ENCODE measurements at regions not wholly inside any gene's neighbourhood (a gene's known extent, or its start where the extent isn't known, plus 50 kb on each side); places are given as distances from the start of the nearest gene placed in this dataset.

DNA sequence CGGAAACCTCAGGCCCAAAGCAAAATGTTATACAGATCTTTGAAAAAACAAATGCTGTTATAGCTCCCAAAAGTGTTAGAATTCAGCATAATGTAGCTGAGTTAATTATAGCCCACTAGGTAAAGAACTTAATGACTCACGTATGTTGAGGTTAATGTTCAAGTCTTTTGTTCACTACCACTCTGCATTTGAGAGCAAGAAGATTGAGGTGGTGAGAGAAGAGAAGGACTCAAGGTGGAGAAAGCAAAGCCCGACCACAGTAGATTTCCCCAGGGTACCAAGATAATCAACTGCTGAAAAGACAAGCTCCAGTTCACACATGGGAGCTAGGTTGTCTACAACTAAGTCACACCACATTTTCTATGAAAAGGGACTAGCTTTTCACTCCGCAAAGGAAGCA is 480.2 kb downstream of the DTHD1 start:
- TF ChIP-seq, protein P1, sequence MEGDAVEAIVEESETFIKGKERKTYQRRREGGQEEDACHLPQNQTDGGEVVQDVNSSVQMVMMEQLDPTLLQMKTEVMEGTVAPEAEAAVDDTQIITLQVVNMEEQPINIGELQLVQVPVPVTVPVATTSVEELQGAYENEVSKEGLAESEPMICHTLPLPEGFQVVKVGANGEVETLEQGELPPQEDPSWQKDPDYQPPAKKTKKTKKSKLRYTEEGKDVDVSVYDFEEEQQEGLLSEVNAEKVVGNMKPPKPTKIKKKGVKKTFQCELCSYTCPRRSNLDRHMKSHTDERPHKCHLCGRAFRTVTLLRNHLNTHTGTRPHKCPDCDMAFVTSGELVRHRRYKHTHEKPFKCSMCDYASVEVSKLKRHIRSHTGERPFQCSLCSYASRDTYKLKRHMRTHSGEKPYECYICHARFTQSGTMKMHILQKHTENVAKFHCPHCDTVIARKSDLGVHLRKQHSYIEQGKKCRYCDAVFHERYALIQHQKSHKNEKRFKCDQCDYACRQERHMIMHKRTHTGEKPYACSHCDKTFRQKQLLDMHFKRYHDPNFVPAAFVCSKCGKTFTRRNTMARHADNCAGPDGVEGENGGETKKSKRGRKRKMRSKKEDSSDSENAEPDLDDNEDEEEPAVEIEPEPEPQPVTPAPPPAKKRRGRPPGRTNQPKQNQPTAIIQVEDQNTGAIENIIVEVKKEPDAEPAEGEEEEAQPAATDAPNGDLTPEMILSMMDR (IDR thresholded peaks at IDR 0.05): no peak
- TF ChIP-seq EP300 (IDR thresholded peaks at IDR 0.05): no peak
- TF ChIP-seq POLR2A (IDR thresholded peaks at IDR 0.05): no peak
